IPS DF 4.7 (cell line): ENCODE measurements at regions not wholly inside any gene's neighbourhood (a gene's known extent, or its start where the extent isn't known, plus 50 kb on each side); places are given as distances from the start of the nearest gene placed in this dataset.
A peak's percentile ranks its signal among the peaks of the same experiment; 100 is the strongest.

Experiments
- DNase-seq: peaks from one replicate; pipeline ENCODE4 v3.0.0-alpha.2; 2013; ENCODE audit warnings: low spot score; ENCODE audit errors: extremely low read depth

DNA sequence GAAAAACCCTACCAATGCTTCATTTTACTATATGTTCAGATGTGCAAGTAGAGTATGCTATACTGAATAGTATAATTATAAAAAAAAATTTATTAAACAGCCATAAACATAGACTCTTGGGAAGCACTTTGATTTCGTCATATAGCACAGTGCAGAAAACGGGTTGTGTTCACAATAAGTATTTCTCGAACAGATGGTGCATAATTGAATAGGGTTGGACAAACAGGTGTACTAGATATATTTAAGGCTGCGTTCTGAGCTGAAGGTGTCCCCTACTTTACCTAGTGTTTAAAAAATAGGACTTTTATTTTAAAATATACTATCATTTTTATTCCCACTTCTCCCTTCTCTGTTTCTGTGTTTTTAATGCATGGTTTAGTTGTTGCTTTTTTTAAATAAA lies 841.5 kb downstream of the ANKRD7 start:
- DNase-seq: no peak

GRCh38 chr7:119086026-119086425 lies 861.5 kb downstream of the ANKRD7 start:
- no peak for DNase-seq

- no peak for DNase-seq
Measured at GRCh38 chr7:119090851-119091250, 866.3 kb downstream of the ANKRD7 start.

- DNase-seq: no peak
Measured at GRCh38 chr7:119096683-119097082, 872.2 kb downstream of the ANKRD7 start.

DNA sequence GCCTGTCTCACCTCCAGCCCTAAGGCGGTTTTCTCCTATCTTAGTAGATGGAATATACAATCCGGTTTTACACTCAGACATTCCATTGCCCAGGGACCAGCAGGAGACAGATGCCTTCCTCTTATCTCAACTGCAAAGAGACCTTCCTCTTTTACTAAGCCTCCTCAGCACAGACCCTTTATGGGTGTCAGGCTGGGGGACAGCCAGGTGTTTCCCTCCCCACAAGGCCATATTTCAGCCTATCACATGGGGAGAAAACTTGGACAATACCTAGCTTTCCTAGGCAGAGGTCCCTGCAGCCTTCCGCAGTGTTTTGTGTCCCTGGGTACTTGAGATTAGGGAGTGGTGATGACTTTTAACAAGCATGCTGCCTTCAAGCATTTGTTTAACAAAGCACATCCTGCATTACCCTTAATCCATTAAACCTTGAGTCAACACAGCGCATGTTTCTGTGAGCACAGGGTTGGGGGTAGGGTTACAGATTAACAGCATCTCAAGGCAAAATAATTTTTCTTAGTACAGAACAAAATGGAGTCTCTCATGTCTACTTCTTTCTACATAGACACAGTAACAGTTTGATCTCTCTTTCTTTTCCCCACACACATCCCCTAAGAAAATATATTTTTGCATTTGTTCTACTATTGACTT lies 876.2 kb downstream of the ANKRD7 start:
- peak; percentile 53 for DNase-seq

DNA sequence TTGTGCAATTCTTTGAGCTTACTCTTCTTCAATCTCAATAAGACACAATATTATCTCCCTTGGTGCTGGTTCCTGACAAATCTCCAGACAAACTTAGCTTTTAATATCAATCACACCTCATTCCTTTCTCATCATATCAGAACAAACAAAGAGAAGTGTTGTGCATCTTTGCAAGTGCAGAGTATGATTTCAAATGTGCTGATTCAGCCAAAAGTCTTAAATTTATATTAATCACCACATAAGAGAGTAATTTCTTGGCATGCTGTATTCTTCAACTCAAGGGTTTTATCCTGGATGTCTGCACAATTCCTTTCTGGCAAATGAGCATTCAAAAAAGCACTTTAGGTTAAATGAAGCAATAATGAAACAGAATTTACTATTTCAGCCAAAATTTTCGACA lies 877.8 kb downstream of the ANKRD7 start:
- DNase-seq: no peak

- DNase-seq: no peak
Measured at GRCh38 chr7:119105381-119105780, 880.9 kb downstream of the ANKRD7 start.

DNA sequence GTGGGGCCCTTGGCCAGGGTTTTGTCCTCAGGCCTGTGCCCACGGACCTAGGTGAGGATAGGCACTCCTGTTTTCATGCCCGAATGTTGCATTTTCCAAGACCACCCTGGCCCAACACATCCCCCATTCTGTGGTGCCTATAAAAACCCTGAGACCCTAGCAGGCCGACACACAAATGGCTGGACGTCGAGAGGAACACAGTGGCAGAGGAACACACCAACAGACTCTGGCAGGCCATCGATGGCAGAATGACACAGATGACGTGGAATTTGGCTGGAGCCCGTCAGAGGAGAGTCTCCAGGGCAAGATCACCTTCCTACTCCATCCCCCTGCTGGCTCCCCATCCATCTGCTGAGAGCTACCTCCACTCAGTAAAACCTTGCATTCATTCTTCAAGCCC lies 898.8 kb downstream of the ANKRD7 start:
- no peak for DNase-seq

DNA sequence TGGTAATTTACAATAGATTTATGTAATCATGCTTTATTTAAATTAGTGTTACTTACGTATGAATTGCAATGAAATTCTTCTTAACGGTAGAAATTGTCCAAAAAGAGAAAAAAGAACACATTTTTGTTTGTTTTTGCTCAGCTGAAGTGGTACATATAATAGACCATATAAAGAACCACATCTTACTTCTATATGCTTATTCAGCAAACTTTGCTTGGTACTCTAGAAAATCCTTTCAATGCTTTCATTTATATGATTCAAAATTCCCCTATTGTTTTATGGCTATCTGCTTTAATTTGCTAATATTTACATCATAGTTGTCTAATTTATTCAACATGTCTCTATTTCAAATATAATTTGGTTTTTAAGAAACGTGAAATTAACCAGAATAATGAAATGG lies 903.2 kb downstream of the ANKRD7 start:
- no peak for DNase-seq

- DNase-seq: no peak
Measured at GRCh38 chr7:119132436-119132835, 907.9 kb downstream of the ANKRD7 start.

DNA sequence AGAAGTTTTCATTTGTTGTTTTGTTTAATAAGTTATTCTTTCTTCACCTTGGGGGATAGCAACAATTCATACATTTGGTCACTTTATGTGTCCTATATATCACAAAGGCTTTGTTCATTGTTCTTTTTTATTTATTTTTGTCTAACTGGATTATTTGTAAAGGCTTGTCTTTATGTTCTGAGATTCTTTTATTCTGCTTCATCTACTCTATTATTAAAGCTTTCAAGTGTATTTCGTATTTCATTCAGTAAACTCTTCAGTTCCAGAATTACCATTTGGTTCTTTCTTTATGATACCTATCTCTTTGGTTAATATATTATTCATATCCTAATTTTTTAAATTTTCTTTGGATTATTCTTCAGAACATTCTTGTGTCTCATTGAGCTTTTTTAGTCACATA lies 942.9 kb downstream of the ANKRD7 start:
- DNase-seq: no peak

DNA sequence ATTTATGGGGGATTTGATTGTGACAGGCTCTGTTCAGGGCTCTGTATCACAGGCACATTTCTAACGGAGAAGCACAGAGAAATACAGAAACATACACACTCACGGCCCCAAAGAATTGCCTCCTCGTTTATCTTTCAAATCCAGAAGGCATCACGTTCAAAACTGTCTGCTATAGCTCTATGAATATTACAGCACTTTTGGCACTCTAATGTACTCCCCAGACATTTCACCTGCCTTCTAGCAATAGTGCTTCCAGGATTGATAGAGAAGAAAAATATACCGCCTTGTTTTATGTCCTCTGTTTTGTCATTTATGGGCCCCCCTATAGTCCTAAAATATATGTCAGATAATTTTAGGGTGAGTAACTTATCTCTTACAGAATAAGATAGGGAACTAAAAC lies 947.5 kb downstream of the ANKRD7 start:
- no peak for DNase-seq

GRCh38 chr7:119175911-119176627 lies 951.6 kb downstream of the ANKRD7 start:
- peak; percentile 93 for DNase-seq

DNA sequence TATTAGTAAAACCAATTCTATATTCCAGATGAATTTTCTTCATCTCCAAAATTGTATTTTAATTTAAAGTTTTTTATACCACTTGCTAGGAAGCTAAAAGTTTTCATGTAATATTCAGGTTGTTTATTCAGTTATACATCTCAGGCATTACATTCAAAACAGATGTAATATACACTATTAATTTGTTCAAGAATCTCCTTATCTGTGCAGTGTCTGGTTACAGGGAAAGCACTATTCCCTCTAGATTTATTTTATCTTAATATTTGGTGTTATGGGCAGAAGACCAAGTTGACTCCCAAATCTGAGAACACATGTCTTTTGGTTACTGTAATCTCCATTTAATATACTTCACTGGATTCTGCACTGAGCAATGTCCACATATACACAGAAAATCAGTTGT lies 953.4 kb downstream of the ANKRD7 start:
- no peak for DNase-seq

DNA sequence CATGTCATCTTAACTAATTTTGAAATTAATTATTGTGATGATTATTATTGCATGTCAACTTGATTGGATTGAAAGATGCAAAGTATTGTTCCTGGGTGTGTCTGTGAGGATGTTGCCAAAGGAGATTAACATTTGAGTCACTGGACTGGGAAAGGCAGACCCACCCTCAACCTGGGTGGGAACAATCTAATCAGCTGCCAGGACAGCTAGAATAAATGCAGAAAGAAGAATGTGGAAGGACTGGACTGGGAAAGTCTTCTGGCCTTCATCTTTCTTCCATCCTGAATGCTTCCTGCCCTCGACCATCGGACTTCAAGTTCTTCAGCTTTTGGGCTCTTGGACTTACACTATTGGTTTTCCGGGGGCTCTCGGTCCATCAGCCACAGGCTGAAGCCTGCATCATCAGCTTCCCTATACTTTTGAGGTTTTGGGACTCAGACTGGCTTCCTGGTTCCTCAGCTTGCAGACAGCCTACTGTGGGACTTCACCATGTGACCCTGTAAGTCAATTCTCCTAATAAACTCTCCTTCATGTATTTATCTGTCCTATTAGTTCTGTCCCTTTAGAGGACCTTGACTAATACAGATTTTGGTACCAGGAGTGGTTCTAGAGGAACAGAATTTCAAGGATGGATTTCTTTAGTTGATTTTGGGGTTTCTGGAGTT lies 959.8 kb downstream of the ANKRD7 start:
- DNase-seq: no peak

DNA sequence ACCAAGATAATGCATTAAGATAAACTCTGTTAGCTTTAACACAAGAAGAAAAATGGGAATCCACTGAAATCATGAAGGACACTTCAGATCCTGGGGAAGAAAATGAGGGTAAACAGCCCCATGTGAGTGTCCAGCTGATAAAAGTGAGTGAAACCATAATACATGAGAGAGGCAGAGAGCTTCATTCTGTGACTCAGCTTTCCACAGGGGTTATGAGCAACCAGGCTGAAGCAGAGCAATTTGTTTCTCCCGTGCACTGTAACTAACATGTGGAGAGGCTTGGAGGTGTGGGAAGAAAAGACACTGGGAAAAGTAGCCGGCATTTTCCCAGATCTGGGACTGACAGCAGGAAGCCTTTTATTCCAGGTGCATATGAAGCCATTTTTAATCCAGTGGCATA lies 971.7 kb downstream of the ANKRD7 start:
- DNase-seq: no peak

GRCh38 chr7:119197172-119197876 lies 972.8 kb downstream of the ANKRD7 start:
- DNase-seq: no peak

- DNase-seq: peak; percentile 14
Measured at GRCh38 chr7:119197877-119198527, 973.5 kb downstream of the ANKRD7 start.

GRCh38 chr7:119219663-119220062 lies 995.2 kb downstream of the ANKRD7 start:
- DNase-seq: no peak

DNA sequence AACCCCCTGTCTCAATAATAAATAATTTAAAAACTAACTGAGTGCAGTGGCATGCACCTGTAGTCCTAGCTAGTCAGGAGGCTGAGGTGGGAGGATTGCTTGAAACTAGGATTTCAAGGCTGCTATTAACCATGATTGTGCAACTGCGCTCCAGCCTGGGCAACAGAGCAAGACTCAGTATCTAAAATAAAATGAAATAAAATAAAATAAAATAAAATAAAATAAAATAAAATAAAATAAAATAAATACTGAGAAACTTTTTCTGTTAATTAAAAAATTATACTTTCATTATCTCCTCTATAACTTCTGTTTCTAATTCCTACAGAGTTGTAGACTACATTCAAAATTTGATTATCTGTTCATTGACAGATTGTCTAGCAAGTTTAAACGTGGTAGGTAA lies 999.4 kb downstream of the ANKRD7 start:
- no peak for DNase-seq

GRCh38 chr7:119228482-119228881 lies 1004.0 kb downstream of the ANKRD7 start:
- DNase-seq: no peak

- DNase-seq: no peak
Measured at GRCh38 chr7:119232091-119232490, 1007.6 kb downstream of the ANKRD7 start.
